ENCODE measurements at regions not wholly inside any gene's neighbourhood (a gene's known extent, or its start where the extent isn't known, plus 50 kb on each side); places are given as distances from the start of the nearest gene placed in this dataset.
"Not testable (repeated sequence)": the region's sequence is repeated elsewhere in the genome, so short reads cannot be mapped to it uniquely, and the experiment has no call there.

DNA sequence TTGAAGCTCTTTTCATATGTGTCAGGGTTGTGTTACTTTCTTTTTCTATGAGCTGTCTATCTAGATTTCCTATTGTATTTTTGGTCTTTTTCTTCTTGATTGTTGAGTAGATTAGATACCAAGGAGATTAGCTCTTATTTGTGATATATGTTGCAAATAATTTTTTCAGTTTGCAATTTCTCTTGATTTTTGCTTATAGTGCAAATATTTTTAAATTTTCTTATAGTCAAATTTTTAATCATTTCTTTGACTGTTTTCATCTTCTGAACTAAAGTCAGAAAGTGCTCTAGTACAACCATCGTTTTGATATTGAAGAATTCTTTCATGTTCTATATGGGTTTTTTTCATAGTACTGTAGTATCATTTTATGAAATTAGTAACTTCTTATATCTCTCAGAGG lies 193.7 kb downstream of the OSTF1 start:
- DNase-seq (ENCODE audit: low read depth), result no peak

DNA sequence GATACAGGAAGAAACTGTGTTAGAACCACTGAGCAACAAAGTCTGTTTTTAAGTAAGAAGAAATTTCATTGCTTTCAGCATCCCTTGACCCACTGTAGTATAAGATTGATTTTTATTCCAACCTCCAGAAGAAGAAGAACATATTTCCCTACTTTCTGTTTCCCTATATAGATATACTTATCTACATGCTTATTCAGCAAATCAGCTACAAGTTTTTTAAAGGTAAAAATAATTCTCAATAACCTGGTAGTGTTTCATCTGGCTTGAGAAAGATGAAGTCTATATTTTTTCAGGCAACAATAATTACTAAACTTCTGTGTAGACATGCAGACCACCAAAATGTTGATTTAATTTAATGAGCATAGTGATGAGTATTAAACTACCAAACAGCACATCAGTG lies 201.0 kb downstream of the OSTF1 start:
- DNase-seq (ENCODE audit: low read depth), result no peak

DNA sequence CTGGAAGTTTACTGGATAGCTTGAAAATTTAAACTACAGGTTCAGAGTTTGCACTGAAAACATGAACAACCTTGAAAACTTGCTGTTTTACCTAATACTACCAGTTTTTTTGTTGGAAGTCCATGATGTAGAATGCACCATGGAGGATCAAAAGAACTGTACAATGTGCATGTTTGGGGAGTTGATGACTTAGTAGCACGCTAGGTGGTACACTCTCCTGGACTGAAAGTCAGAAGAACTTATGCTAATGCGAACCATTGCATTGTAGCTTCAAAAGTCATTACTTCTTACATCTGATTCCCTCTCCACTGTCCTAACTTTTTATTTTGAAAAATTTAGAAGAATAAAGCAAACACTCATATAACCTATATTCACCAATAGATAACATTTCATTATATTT lies 211.0 kb downstream of the OSTF1 start:
- DNase-seq (ENCODE audit: low read depth), result no peak

DNA sequence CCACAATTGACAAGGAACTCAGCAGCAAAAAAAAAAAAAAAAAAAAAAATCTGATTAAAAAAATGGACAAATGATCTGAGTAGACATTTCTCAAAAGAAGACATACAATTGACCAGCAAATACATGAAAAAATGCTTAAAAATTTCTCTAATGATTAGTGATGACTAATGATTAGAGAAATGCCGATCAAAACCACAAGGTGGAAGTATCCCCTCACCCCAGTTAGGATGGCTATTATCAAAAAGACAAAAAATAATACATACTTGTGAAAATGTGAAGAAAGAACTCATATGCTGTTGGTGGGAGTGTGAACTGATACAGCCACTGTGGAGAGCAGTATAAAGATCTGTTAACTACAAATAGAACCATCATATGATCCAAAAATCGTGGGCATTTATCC lies 245.3 kb downstream of the OSTF1 start:
- no peak for DNase-seq (ENCODE audit: low read depth)

DNA sequence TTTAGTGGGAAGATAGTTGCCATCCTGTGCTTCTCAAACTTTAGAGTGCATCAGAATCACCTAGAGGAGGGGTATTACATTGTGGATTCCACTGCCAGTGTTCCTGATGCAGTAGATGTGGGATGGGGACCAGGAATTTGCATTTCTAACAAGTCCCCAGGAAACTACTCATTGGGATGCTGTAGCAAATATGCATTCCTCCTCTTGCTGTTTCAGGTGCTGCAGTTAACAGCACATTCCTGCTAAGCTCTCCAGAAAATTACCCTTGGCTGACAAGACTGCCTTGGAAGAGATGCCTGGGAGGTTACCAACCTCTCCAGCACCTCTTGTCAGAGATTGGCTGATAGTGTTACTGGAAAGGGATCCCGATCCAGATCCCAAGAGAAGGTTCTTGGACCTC lies 270.5 kb downstream of the OSTF1 start:
- DNase-seq (ENCODE audit: low read depth), result no peak

DNA sequence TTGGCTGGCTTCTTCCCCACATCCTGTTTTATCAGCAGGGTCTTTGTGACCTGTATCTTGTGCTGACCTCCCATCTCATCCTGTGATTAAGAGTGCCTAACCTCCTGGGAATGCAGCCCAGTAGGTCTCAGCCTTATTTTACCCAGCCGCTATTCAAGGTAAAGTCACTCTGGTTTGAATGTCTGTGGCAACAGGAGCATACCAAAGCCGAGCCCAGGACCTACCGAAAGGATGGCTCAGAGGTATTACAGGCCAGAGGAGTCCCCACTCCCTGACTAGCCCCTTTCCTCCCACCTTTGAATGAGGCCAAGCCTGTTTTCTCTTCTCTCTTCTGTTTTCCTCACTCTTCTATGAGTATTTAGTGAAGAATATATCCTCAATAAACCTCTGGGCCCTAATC lies 271.3 kb downstream of the OSTF1 start:
- no peak for DNase-seq (ENCODE audit: low read depth)

DNA sequence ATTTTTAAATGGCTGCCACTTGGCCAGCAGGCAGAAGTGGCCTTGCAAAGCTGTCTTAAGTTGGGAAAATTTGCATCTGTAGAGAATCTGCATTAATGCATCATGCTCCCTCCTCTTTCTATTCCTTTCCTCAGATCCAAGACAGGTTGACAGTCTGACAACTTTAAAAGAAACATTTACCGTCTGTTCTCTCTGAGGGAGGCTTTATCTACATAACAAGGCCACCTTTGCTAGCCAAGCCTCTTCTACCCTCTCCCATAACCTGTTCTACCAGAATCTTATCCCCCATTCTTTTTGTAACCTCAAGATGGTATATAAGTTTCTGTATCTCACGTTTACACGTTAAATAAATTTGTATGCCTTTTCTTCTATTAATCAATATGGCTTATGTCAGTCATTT lies 271.9 kb downstream of the OSTF1 start:
- no peak for DNase-seq (ENCODE audit: low read depth)

DNA sequence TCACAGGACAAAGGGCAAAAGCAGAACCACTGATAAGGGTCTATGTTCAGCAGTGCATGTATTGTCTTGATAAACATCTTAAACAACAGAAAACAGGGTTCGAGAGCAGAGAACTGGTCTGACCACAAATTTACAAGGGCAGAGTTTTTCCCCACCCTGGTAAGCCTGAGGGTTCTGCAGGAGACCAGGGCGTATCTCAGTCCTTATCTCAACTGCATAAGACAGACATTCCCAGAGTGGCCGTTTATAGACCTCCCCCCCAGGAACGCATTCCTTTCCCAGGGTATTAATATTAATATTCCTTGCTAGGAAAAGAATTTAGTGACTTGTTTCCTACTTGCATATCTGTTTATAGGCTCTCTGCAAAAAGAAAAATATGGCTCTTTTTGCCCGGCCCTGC lies 274.1 kb downstream of the OSTF1 start:
- not testable (repeated sequence) for DNase-seq (ENCODE audit: low read depth)

DNA sequence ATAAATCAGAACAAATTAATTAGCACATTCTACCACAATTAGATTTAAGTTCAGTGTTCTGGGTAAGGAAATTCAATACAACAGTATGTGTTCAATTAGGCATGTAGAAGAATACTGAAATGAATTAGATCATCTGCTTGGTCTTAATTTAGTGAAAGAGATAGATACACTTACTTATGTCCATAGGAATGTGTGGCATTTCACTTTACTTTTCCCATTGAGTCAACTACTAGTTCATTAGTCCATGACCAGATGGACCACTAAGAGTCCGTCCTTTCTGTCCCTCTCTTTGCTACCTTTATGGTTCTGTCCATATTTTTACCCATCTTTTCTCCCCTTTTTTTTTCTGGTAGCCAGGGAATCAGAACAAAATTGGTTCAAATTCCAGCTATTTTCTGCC lies 276.9 kb downstream of the OSTF1 start:
- DNase-seq (ENCODE audit: low read depth), result no peak

DNA sequence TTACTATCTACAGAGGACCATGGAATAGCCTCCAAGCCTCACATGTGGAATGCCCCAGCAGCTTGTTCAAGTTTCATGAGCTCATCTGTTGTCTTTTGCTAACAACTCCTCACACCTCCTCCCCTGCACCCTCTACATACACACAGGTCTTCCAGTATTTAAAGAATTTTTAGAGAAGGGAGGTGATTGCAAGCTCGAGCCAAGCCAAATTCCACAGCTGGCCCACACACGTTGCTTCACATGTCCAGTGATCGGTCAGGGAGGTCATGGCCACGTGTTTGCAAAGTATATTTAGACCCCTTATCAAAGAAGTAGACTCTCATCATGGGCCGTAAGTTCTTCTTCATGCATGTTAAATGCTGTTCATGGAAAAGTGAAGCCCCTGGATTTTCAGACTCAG lies 281.7 kb downstream of the OSTF1 start:
- DNase-seq (ENCODE audit: low read depth), result no peak

DNA sequence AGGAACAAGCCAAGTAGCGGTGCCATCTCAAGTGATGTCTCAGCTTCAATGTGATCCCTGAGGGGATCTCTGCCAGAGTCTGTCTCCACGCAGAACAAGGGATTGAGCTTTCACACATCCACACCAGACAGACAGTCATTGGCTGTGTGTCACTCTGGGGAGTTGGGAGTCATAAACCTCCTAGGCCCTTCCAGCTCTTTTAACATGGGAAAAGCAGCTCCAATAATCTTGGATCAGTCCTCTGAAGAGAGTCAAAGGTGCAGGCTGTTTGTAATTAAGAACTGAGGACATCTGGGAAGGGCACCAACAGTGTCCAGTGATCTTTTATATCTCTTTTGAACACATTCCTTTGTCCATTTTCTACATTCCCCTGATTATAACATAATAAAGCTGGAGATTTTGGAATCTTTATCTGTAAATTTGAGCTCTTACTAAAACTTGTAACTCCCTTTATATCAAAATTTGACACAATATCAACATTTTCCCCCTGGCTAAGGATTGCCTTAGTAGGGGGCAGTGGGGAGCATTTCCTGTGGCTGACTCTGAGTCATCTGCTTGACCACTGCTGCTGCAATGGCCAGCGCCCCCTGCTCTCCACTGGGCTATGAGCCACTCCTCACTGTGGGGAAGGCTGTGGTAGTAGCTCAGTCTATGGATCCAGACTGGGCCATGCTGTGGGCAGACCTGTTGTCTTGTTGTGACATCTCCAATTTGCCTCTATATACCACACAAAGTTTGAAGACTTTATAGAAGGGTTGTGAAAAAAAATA lies 284.4 kb downstream of the OSTF1 start:
- peak; percentile 22 for DNase-seq (ENCODE audit: low read depth)

DNA sequence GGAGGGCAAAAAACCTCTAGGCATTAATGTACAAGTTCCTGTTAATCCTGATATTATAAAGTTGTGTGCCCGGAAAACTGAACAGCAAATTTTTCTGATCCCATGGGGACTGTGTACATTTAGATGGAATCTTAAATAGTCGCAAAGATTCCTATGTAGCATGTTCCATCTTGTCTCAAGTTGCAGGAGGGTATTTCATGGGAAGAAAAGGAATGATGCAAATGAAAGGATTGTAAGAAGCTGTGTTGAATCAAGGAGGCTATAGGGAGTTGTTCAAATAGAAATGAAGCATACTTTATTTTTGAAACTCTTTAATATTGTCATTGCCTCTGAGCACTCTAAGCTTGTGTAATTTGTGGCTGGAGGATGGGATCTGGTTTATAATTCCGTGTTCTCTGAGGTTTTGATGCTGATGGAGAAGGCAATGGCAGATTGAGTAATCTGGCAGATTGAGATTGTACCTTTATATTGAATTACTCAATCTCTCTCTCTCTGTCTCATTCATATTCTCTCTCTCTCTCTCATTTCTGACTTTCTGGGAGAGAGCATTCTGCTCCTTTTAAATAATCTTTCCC lies 288.5 kb downstream of the OSTF1 start:
- DNase-seq (ENCODE audit: low read depth), result no peak

DNA sequence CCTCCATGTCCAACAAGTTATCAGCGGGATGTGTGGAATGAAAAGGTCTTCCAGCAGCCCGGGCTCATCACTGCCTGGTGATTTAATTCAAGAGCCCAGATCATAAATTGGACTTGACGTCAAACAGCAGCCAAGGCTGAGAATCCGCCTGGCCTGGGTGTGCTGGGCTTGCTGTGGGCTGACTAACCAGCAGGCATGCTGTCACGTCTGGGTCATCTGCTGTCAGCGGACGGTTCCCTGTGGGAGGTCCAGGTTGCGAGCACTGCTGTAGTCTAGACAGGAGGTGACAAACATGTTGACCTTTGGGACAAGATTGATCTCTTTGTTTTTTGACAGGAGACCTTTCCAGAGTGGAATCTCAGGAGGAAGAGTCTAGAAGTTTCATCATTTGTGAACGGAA lies 289.7 kb downstream of the OSTF1 start:
- DNase-seq (ENCODE audit: low read depth), result peak; percentile 23

DNA sequence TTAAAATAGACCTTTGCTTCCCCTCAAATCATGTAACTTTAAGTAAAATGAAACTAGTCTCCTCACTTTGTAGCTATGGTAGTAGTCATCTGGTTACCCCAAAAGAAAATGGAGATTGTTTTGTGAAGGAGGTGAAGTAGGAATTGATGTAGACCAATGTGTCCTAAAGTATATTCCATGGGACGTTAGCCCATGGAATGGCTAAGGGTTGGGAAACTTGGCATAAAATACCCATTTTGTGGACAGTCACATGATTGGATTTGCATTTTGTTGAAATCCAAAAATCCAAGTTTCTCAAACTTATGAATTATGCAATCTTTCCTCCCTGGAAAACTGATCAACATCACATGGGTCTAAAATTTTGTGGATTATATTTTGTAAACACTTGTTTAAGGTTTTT lies 290.6 kb downstream of the OSTF1 start:
- no peak for DNase-seq (ENCODE audit: low read depth)

DNA sequence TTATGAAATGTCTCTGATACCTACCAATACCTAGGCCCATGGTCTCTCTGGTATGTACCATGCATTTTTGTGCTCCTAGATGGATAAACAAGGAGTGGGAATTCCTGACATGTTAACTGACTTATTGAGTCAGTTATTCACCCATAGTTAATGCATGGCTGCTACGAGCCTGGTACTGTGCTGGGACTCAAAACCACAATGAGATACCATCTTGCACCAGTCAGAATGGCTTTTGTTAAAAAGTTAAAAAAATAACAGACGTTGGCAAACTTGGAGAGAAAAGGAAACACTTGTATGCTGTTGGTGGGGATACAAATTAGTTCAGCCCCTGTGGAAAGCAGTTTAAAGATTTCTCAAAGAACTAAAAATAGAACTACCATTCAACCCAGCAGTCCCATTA lies 293.8 kb downstream of the OSTF1 start:
- peak; percentile 43 for DNase-seq (ENCODE audit: low read depth)

DNA sequence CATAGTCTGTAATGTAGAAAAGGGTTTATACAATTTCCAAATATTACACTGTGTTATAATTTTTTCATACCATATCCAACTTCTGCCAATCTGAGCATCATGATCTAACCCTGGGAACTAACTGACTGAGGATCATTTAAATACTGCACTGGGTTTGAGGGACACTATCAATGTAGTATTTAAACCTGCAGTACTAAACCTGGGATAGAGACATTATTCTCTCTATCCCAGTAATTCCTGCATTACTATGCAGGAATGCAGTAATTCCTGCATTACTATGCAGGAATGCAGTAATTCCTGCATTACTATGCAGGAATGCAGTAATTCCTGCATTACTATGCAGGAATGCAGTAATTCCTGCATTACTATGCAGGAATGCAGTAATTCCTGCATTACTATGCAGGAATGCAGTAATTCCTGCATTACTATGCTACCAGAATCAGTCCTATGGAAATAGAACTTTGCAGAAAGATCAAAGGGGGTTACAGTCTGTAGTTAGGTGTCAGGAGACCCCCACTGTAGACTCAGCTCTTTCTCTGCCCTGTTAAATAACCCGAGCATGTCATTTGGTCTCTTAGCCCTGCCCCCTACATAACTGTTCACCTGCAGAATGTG lies 295.2 kb downstream of the OSTF1 start:
- DNase-seq (ENCODE audit: low read depth), result not testable (repeated sequence)

DNA sequence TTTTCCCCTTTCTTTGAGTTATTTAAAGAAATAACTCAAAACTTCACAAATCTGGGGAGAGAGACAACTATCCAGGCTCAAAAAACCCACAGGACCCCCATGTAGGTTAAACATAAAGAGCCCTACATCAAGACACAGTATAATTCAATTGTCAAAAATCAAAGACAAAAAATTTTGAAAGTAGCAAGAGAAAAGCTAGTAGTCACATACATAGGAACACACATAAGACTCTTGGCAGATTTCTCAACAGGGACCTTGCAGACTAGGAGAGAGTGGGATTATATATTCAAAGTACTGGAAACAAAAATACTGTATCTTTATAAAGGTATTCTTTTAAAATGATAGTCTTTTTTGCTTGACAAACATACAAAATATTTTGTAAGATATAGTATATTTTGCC lies 296.9 kb downstream of the OSTF1 start:
- DNase-seq (ENCODE audit: low read depth), result no peak

DNA sequence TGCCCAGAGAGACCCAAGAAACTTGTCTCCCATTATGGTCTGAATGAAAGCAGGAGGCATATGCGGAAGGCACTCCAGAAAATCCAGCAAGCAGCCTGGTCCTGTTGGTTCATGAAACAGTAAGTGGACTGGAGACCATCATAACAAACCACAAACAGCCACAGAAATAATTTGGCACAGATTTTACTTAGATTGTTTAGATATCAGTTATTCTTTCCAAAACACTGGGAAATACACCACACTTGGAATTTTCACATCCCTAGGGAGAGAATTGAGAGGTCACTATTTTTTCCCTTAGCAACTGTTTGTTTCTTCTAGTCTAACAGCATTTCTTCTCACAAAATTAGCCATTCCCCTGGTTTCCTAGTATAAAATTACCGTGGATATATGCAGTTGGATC lies 300.8 kb downstream of the OSTF1 start:
- peak; percentile 18 for DNase-seq (ENCODE audit: low read depth)

DNA sequence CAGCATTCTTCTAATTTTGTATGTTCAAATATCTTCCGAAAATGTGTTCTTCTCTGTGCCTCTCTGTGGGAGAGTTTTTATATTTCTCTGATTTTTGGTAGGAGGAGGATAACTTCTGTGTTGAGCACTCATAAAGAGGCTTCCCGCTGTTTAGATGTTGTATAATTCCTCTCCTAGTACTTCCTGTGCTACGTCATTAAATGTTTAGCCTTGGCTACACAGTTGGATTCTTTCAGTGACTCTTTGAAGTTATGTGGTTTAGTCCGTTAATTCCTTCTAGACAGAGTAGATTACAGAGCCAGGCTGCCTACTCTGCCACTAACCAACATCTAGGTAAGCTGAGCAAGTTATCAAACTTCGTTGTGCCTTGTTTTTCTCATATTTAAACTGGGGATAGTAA lies 302.6 kb downstream of the OSTF1 start:
- peak; percentile 22 for DNase-seq (ENCODE audit: low read depth)

DNA sequence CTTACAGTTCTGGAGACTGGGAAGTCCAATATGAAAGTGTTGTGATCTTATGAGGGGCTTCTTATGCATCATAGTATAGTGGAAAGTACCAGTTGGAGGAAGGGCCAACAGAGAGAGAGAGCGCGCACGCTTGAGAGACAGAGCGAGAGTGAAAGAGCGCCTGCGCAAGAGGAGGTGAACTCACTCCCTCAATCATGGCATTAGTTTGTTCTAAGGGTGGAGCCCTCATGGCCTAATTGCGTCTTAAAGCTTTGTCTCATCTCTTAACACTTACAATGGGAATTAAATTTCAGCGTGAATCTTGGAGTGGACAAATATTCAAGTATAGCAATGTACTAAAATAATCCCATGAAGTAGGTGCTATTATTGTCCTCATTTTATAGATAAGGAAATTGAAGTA lies 303.2 kb downstream of the OSTF1 start:
- no peak for DNase-seq (ENCODE audit: low read depth)

DNA sequence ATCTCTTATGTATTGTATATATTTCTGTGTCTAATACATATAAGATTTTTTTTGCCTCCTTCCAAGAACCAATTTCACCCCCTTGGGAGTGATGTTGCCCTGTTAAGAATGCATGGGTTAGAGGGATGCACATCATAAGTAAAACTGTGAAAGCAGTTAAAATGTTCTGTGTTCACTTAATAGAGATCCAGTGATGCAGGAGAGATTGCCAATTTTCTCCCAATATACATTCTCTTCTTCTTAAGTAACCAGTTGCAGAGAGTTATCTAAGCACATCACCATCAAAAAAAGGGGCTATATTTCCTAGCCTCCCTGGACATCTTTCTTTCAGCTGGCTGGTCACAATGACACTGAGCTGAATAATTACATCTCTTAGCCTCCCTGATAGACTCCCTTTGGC lies 307.0 kb downstream of the OSTF1 start:
- DNase-seq (ENCODE audit: low read depth), result no peak

DNA sequence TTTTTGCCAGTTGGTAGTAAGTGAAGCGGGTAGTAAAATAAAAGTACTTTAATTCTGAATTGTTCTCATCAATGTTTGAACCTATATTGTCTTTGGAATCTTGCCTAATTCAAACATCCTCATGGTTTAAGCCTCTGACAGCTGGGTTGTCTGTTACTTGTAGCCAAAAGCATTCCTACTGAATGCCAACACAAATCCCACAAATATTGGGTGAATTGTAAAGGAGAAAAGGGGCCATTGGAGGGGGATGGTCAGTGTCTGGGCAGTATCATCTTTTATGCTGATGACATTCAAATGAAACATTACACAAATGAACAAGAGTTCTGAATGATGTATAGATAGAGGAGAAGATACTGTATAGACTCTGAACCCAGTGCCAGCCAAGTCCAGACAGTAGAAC lies 309.5 kb downstream of the OSTF1 start:
- no peak for DNase-seq (ENCODE audit: low read depth)

DNA sequence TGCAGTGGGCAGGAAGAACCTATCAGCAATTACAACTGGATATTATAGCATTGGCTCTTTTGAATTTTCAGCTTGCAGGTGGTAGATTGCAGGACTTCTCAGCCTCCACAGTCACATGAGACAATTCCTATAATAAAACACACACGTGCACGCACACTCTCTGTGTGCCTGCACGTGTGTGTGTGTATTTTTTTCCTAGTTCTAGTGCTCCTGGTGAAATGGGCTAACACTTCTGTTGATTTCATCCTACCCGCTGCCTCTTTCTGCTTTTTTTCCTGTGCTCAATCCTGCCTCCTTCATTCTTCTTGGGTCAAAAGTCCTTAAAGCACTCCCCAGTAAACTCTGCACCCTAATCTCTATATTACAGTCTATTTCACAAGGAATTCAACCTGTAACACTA lies 320.1 kb downstream of the OSTF1 start:
- DNase-seq (ENCODE audit: low read depth), result no peak

DNA sequence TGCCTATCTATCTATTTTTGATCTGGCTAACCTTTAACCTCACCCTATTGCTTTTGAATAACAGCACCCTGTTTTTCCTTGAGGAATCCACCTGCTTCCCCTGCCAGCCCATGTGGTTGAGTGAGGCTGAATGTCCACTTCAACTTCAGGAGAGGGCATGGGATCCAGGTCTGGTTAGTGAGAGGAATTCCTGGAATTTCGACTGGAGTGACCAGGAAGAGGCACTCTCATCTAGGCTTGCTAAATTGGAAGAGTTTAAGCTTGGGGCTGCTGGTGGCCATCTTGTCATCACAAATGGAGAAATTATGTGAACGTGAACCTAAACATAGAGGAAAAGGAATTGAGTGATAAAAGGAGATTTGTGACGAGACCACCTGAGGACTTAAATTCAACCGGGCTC lies 322.1 kb downstream of the OSTF1 start:
- no peak for DNase-seq (ENCODE audit: low read depth)
